GM18873 (cell line): ENCODE measurements at regions not wholly inside any gene's neighbourhood (a gene's known extent, or its start where the extent isn't known, plus 50 kb on each side); places are given as distances from the start of the nearest gene placed in this dataset.

Source experiments
- ATAC-seq: cut with Tn5 transposase; IDR thresholded peaks from one replicate; pipeline ENCODE4 v1.9.1; 2021; ENCODE audit warnings: mild to moderate bottlenecking, moderate library complexity, moderate number of reproducible peaks; ENCODE audit not compliant: unreplicated experiment, low FRiP score

DNA sequence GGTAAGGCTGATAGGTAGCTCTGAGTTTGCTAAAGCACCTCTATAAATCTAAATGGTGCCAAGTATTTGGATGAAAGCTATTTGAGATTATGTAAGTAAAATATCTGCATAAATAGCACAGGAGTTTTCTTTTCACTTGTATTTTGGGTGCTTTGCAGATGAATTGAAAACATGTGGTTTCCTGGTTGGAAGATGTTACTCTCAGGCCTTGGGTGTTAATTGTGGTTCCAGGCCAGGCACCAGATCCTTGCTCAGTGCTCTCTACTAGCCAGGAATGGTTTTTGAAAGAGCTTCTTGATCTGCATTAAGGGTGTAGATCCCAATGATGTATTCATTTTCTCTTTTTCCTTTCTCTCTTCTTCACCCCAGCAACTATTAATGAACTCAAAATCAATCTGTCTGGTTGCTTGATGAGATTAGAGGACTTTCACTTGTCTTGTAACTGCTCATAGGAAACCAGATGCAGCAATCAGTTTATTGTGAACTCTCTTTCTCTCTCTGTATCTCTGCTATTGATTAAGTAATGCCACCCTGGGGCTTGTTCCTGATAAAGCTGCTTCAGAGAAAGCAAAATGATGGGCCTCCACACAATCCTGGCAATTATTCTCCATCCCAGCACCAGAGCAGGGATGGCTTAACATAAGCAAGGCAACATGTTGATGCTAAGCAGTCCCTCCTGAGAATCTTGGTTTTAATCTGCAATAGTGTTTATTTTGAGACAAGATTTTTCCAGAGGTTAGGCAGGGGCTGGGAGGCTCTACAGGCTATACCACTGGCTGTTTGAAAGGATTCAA lies 147.0 kb upstream of the NTM start:
- no peak for ATAC-seq

GRCh38 chr11:131228378-131228777 lies 142.0 kb upstream of the NTM start:
- no peak for ATAC-seq

- ATAC-seq: no peak
These were observed 141.2 kb upstream of the NTM start for GRCh38 chr11:131229221-131229620.

DNA sequence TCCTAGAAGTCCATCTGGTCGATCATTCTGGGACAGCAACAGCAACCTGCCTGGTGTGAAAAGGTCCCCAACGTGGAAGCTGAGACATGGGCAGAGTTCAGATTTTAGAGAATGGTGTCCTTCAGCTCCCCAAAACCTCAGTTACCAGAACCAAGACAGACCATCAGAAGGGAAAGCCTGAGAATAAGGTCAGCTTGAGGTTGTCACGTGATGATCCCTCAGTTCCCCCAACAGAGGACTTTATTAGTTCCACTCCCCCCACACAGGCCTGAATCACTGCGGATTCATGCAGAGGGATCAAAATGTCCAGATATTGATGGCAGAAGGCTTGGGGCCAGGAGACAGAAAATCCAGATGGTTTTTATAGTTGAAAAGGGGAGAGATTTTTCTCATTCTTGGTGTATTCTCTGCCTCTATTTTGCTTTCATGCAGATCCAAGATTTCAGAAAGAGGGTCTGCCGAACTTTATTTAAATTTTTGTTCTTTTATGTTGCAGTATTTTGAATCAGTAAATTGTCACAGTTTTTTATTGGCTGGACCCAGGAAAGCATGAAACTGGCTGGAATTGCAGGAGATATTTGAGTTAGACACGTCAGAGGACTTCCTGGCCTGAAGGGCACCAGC lies 139.0 kb upstream of the NTM start:
- ATAC-seq: no peak

DNA sequence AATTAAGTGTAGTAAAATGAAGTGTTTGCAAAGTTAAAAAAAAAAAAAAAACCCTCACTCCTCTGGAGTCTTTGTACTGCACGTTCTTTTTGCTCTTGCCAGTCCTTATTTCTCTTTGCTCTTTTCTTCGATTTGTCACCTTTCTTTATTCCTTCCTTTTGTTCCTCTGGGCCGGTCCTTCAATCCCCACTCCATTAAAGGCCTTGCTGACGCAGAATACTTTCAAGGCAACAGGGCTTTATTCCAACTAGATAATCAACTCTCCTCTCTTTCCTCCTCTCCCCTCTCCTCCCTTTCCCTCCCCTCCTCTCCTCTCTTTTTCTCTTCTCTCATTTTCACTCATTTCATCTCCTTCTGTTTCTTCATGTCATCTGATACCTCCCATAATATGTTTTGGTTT lies 138.2 kb upstream of the NTM start:
- no peak for ATAC-seq

DNA sequence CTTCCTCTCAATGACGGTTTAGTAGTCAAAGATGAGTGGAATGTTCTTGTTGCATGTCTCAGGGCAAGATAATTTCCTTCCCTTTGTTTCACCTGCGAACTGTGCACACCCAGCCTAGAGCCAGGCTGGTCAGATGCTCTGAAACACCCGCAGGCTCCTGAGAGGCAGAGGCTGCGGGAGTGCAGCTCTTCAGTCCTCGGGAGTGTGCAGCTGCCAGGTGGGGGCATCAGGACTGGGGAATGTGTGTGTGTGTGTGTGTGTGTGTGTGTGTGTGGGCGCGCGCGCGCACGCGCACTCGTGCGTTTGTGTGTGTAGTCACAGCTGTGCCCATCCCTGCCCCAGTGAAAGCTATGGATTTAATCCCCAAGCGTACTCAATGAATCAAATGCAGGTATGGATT lies 136.2 kb upstream of the NTM start:
- ATAC-seq: no peak

- no peak for ATAC-seq
These were observed 134.8 kb upstream of the NTM start for GRCh38 chr11:131235328-131236298.

GRCh38 chr11:131240421-131240820 lies 130.0 kb upstream of the NTM start:
- no peak for ATAC-seq

GRCh38 chr11:131242476-131243000 lies 127.9 kb upstream of the NTM start:
- ATAC-seq: no peak

GRCh38 chr11:131246156-131246555 lies 124.3 kb upstream of the NTM start:
- no peak for ATAC-seq

DNA sequence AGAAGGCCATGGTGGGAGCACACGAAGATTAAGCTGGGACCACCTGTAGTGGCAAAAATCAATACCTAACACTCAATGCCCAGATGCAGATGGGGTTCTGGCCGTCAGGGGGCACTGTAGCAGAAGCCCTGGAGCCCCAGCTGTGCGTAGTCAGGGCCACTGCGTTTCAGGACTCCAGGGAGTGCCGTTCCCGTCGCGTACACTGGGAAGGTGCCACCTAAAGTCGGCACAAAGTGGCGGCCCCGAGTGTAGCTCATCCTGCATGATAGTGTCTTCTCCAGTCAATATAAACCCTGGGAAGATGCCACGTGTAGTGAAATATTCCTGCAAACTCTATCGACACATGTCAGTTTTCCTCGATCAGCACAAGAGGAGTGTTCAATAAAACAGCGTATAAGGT lies 123.8 kb upstream of the NTM start:
- ATAC-seq: no peak

GRCh38 chr11:131248588-131248987 lies 121.8 kb upstream of the NTM start:
- ATAC-seq: no peak

GRCh38 chr11:131253142-131253655 lies 117.2 kb upstream of the NTM start:
- ATAC-seq: no peak

GRCh38 chr11:131253656-131254151 lies 116.7 kb upstream of the NTM start:
- ATAC-seq: no peak

DNA sequence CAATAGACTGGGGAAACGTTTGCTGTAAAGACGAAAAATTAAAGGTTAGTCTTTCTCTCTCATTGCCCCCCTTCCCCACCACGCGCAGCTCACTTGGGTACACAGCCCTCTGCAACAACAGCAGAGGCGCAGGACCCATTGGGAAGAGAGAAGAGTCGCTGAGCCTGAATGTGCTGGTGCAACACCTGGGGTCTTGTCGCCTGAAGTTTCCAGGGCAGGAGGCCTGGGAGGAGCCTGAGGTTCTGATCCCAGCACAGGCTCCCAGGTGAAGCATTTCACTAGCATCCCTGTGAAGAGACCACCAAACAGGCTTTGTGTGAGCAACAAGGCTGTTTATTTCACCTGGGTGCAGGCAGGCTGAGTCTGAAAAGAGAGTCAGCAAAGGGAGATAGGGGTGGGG lies 116.2 kb upstream of the NTM start:
- no peak for ATAC-seq

DNA sequence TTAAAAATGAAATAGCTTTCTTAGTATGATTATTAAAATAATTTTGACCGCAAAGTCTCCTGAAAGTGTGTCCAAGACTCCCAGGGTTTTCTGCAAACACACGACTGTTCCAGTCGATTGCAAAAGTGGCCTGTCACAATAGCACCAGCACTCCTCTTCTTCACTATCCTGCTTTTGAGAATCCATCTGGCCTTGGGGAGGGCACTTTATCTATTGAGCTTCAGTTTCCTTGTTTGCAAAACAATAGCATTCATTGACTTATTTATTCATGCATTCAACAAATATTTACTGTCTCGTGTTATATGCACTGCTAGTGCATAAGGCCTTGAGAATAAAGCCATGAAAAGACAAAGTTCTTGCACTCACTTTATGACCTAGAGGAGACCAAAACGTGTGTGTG lies 96.2 kb upstream of the NTM start:
- ATAC-seq: no peak

DNA sequence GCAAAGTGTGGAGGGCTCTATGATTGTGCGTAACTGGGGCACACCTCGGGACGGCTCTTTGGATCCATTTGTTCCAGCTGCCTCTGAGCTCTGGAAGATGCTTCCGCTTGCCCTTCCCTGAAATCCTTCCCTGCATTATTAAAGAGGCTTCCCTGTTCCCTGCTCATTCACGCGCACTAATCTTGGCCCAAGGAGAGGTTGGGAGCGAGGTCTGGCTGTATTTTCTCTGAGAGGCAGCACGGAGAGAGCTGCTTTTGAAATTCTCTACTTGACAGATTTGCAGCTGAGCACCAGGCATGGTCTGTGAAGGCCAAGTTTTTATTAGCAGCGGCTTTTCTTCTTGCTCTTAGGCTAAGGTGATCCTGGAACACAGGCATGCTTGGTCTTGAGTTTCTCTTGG lies 94.8 kb upstream of the NTM start:
- ATAC-seq: no peak

- ATAC-seq: no peak
These were observed 91.9 kb upstream of the NTM start for GRCh38 chr11:131278472-131278871.

- ATAC-seq: no peak
These were observed 90.6 kb upstream of the NTM start for GRCh38 chr11:131279654-131280384.

GRCh38 chr11:131281316-131281715 lies 89.1 kb upstream of the NTM start:
- no peak for ATAC-seq
